K562 (cell line): ENCODE measurements at regions not wholly inside any gene's neighbourhood (a gene's known extent, or its start where the extent isn't known, plus 50 kb on each side); places are given as distances from the start of the nearest gene placed in this dataset.

Experiments
- ATAC-seq: fragments of 200-7000 bp; cut with Tn5 transposase; 3 replicates; pipeline ENCODE4 v1.9.1; 2020; ENCODE audit warnings: moderate library complexity
- BruUV-seq: library from RNA; stranded (reverse); fragments of 400-500 nt; replicated peaks from 2 replicates; lab custom pipeline; 2021; lab: Mats Ljungman, UMichigan
- CTCF ChIA-PET: fragments of 300-600 bp; formaldehyde crosslinking; extraction: SDS; loops from one replicate; lab custom pipeline; 2021; ENCODE audit warnings: low intra/inter-chr PET ratio; lab: Yijun Ruan, JAX
- POLR2A ChIA-PET: fragments of 300-600, 350-650 bp; sonication (Branson Sonifier 250); formaldehyde crosslinking; extraction: SDS; loops from one replicate; lab custom pipeline; 2021; ENCODE audit warnings: antibody characterized with exemption, inconsistent platforms; lab: Yijun Ruan, JAX
- DNase-seq, 4 experiments: peaks; one replicate each; pipeline versions ENCODE4 v3.0.0 to v3.0.0-alpha.2; 2011 to 2018; ENCODE audit warnings: low spot score in 3 of 4, mixed read lengths in 3 of 4; ENCODE audit errors: extremely low read depth in 1 of 4
- FAIRE-seq: peaks from 2 replicates; lab custom pipeline; 2011; peaks lifted over from hg19 to GRCh38; lab: Jason Lieb, UNC
- H2AFZ ChIP-seq: 2 replicates; pipeline ENCODE4 v1.6.0; 2011; ENCODE audit warnings: low read depth, low read length, control low read depth, inconsistent platforms
- H3K27ac ChIP-seq: fragments of 200-600 bp; 3 replicates; pipeline ENCODE4 v1.8.0; 2011; ENCODE audit warnings: low read depth, mild to moderate bottlenecking, control low read depth, inconsistent platforms, low read length, moderate library complexity, mixed read lengths; ENCODE audit errors: extremely low read depth
- H3K27me3 ChIP-seq, 2 experiments: fragments of 300-600 bp in 1 of 2; 2 replicates in 1 of 2; 3 replicates in 1 of 2; pipeline versions ENCODE4 v1.6.0 to v1.8.0; 2011; ENCODE audit warnings: inconsistent platforms in 2 of 2, low read length in 2 of 2, mild to moderate bottlenecking in 1 of 2, mixed read lengths in 1 of 2, moderate library complexity in 1 of 2; ENCODE audit not compliant: control insufficient read depth in 2 of 2, insufficient read depth in 2 of 2
- H3K36me3 ChIP-seq: fragments of 300-600 bp; 3 replicates; pipeline ENCODE4 v1.8.0; 2011; ENCODE audit warnings: mild to moderate bottlenecking, low read length, inconsistent platforms; ENCODE audit not compliant: control insufficient read depth, insufficient read depth
- H3K4me1 ChIP-seq, 2 experiments: fragments of 200-600 bp in 1 of 2; replicated peaks in 1 of 2; 2 replicates in 1 of 2; 3 replicates in 1 of 2; pipeline versions ENCODE4 v1.5.1 to v1.8.0; 2011; ENCODE audit warnings: inconsistent platforms in 2 of 2, low read length in 2 of 2, mild to moderate bottlenecking in 1 of 2, mixed read lengths in 1 of 2, moderate library complexity in 1 of 2; ENCODE audit not compliant: control insufficient read depth in 2 of 2, insufficient read depth in 2 of 2
- H3K4me2 ChIP-seq: 2 replicates; pipeline ENCODE4 v1.6.1; 2011; ENCODE audit warnings: low read length, control low read depth, inconsistent platforms, mixed read lengths; ENCODE audit not compliant: insufficient read depth
- H3K4me3 ChIP-seq: fragments of 200-600 bp; sonication (generic), shearing (Covaris generic); 2 replicates; pipeline ENCODE4 v1.5.1; 2016; ENCODE audit warnings: control low read depth, inconsistent platforms
- H3K79me2 ChIP-seq: fragments of 200-600 bp; 3 replicates; pipeline ENCODE4 v1.8.0; 2011; ENCODE audit warnings: low read length, inconsistent platforms; ENCODE audit not compliant: control insufficient read depth, insufficient read depth
- H3K9ac ChIP-seq, 2 experiments: 2 replicates each; pipeline versions ENCODE4 v1.6.0 to v1.6.1; 2011; ENCODE audit warnings: low read depth in 2 of 2, low read length in 2 of 2, control low read depth in 1 of 2, inconsistent platforms in 1 of 2, mild to moderate bottlenecking in 1 of 2, mixed read lengths in 1 of 2; ENCODE audit not compliant: insufficient read depth in 1 of 2
- H3K9me1 ChIP-seq: one replicate; pipeline ENCODE4 v1.6.0; 2011; ENCODE audit warnings: inconsistent platforms, mild to moderate bottlenecking, low read length, moderate library complexity; ENCODE audit not compliant: control insufficient read depth, insufficient read depth
- H3K9me3 ChIP-seq: replicated peaks from 2 replicates; pipeline ENCODE4 v1.5.1; 2011; ENCODE audit warnings: low read depth, low read length, inconsistent platforms; ENCODE audit not compliant: control insufficient read depth, insufficient read depth
- H4K20me1 ChIP-seq: replicated peaks from 2 replicates; pipeline ENCODE4 v1.6.1; 2011; ENCODE audit warnings: low read length, inconsistent platforms, mixed read lengths; ENCODE audit not compliant: control insufficient read depth, insufficient read depth
- FOXJ3 ChIP-seq: sonication (generic); formaldehyde crosslinking; IDR thresholded peaks from 2 replicates; pipeline ENCODE4 v1.4.0; 2020; ENCODE audit warnings: mild to moderate bottlenecking, missing genetic modification reagents
- L3MBTL2 ChIP-seq: fragments of 450-650 bp; IDR thresholded peaks from 2 replicates; pipeline ENCODE4 v1.6.1; 2016; ENCODE audit warnings: mild to moderate bottlenecking, moderate library complexity
- NFXL1 ChIP-seq: fragments of 450-650 bp; formaldehyde crosslinking; IDR thresholded peaks from 2 replicates; pipeline ENCODE4 v1.4.0; 2021; ENCODE audit warnings: mild to moderate bottlenecking
- NONO ChIP-seq, 2 experiments: fragments of 200-400 bp in 1 of 2; fragments of 450-650 bp in 1 of 2; formaldehyde crosslinking in 1 of 2; IDR thresholded peaks; 2 replicates each; pipeline ENCODE4 v1.6.1; 2017; ENCODE audit warnings: low read depth in 2 of 2, mild to moderate bottlenecking in 2 of 2, moderate library complexity in 2 of 2, low read length in 1 of 2
- ZNF282 ChIP-seq: sonication (generic); formaldehyde crosslinking; IDR thresholded peaks from 2 replicates; pipeline ENCODE4 v1.8.1; 2023; ENCODE audit warnings: missing genetic modification reagents
- WGBS: fragments of 100-300 bp; shearing (Covaris generic); methylation state at CpG from one replicate; pipeline ENCODE4 v1.1.6; 2016; ENCODE audit warnings: low coverage, mixed read lengths; ENCODE audit not compliant: insufficient coverage; ENCODE audit errors: missing lambda C conversion rate; 5-methylcytosine and 5-hydroxymethylcytosine counted together
- in situ Hi-C: fragments of 300-500 bp; cut with MboI; formaldehyde crosslinking; loops from 4 replicates; pipeline ENCODE4 v1.15.0; 2018; ENCODE audit warnings: inconsistent platforms, mixed read lengths
- intact Hi-C: fragments of 100-400 bp; cut with micrococcal nuclease; formaldehyde crosslinking; loops from 2 replicates; pipeline ENCODE4 v1.14.2; 2022
- TF ChIP-seq, protein P1 (sequence below): fragments of 450-650 bp; formaldehyde crosslinking; IDR thresholded peaks from 2 replicates; pipeline ENCODE4 v1.4.0; 2020; ENCODE audit warnings: mild to moderate bottlenecking, moderate library complexity
- TF ChIP-seq, protein P2 (sequence below): fragments of 450-650 bp; IDR thresholded peaks from 2 replicates; pipeline ENCODE4 v1.6.1; 2017; ENCODE audit warnings: mild to moderate bottlenecking, moderate library complexity

DNA sequence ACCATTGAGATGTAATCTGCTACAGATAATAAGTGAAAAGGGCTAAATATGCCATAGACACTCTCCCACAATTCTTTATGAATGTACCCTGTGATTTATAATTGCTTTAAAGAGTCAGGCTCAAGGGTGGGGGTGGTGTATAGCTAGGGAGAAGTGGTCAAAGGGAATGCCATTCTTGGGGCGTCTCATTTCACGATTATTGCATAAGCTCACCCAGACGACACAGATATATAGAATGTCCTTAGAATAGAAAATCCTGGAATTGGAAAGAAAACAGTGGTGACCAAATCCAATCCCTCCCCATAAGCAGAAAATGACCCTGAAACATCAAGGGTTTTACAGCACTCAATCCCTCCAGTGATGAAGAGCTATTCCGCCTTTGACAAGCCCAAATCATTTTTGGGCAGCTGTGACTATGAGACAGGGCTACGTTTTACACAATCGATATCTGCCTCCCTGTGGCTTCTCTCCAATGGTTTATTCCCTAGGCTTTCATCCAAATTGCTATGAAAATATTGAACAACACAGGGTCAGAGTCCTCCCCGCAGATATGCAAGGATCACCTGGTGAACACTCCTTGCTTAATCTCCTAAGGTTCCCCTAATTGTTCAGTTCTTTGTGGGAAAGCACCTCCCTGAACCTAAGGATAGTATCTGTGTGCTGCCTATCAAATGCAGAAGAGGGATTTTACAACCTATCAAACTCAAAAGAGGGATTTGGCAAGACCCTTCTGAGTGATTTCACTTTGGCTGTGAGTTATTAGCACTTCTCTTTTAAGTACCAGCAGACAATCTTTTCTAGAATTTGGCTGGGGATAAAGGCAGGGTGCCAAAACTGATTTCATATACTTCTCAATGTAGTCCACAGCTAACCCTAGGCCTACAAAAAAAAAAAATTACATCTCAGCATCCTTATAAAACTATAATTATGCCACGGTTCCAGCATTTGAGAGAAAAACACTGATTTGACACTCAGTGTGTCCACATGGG lies 144.9 kb upstream of the CDH6 start:
- Histone ChIP-seq H3K9me1 (no peaks in the 10 kb centered on the region), H3K27me3 (no peaks in the 10 kb centered on the region), H3K36me3 (no peaks in the 10 kb centered on the region), H4K20me1 (no peaks in the 10 kb centered on the region), H3K4me3 (no peak overlapping the region), H3K4me2 (no peak overlapping the region), H3K4me1 (no peaks in the 10 kb centered on the region), H2AFZ (no peak overlapping the region), H3K9ac (no peak overlapping the region), H3K79me2 (no peaks in the 10 kb centered on the region), H3K27ac (no peak overlapping the region), H3K9me3 (no peaks in the 10 kb centered on the region)
- POLR2A ChIA-PET: no interaction called here
- WGBS: under 1% methylated on average over 8 of the region's 8 CpGs
- in situ Hi-C loops (no loop called here), intact Hi-C loops (no loop called here)
- DNase-seq (no peak), ATAC-seq (no peak), FAIRE-seq (no peak)
- CTCF ChIA-PET: interaction anchor here (0.6 kb wide), 1 partner anchor 17 kb away, joined by 4 read pairs; no protein-coding TSS in a partner anchor
- TF ChIP-seq L3MBTL2: no peak
- TF ChIP-seq FOXJ3 (CRISPR knock-in tag): no peak
- TF ChIP-seq, protein P1, sequence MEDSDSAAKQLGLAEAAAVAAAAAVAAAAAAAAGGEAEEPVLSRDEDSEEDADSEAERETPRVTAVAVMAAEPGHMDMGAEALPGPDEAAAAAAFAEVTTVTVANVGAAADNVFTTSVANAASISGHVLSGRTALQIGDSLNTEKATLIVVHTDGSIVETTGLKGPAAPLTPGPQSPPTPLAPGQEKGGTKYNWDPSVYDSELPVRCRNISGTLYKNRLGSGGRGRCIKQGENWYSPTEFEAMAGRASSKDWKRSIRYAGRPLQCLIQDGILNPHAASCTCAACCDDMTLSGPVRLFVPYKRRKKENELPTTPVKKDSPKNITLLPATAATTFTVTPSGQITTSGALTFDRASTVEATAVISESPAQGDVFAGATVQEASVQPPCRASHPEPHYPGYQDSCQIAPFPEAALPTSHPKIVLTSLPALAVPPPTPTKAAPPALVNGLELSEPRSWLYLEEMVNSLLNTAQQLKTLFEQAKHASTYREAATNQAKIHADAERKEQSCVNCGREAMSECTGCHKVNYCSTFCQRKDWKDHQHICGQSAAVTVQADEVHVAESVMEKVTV (CRISPR knock-in tag): no peak
- no peak for TF ChIP-seq NFXL1 (CRISPR knock-in tag)
- TF ChIP-seq, protein P2, sequence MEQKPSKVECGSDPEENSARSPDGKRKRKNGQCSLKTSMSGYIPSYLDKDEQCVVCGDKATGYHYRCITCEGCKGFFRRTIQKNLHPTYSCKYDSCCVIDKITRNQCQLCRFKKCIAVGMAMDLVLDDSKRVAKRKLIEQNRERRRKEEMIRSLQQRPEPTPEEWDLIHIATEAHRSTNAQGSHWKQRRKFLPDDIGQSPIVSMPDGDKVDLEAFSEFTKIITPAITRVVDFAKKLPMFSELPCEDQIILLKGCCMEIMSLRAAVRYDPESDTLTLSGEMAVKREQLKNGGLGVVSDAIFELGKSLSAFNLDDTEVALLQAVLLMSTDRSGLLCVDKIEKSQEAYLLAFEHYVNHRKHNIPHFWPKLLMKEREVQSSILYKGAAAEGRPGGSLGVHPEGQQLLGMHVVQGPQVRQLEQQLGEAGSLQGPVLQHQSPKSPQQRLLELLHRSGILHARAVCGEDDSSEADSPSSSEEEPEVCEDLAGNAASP: no peak
- no peak for TF ChIP-seq ZNF282 (CRISPR knock-in tag)
- TF ChIP-seq NONO (IDR thresholded peaks at IDR 0.05; ENCODE audit: low read depth in 2 of 2, low read length in 1 of 2): no peak
- BruUV-seq: no TSS peak
